CD4-positive, alpha-beta T cell treated with Interleukin-6 at 100 ng/mL for 8 hours (primary cell): ENCODE measurements at regions not wholly inside any gene's neighbourhood (a gene's known extent, or its start where the extent isn't known, plus 50 kb on each side); places are given as distances from the start of the nearest gene placed in this dataset.

ENCODE experiments used
- DNase-seq: peaks from one replicate; pipeline ENCODE4 v3.0.0-alpha.2; 2020; ENCODE audit warnings: mixed read lengths, low spot score

- no peak for DNase-seq
Observed at GRCh38 chr3:14336749-14337598, 65.4 kb upstream of the SLC6A6 start.

GRCh38 chr3:14337828-14338227, 64.6 kb upstream of the SLC6A6 start:
- DNase-seq = no peak

GRCh38 chr3:14338242-14338641, 64.2 kb upstream of the SLC6A6 start:
- no peak for DNase-seq

GRCh38 chr3:14338898-14339458, 63.4 kb upstream of the SLC6A6 start:
- no peak for DNase-seq

GRCh38 chr3:14340960-14341708, 61.3 kb upstream of the SLC6A6 start:
- no peak for DNase-seq

GRCh38 chr3:14343338-14344112, 58.9 kb upstream of the SLC6A6 start:
- DNase-seq = no peak

- DNase-seq = no peak
Observed at GRCh38 chr3:14344351-14344750, 58.1 kb upstream of the SLC6A6 start.

- DNase-seq = no peak
Observed at GRCh38 chr3:14345496-14346150, 56.8 kb upstream of the SLC6A6 start.

GRCh38 chr3:14346191-14346590, 56.2 kb upstream of the SLC6A6 start:
- no peak for DNase-seq

- DNase-seq = no peak
Observed at GRCh38 chr3:14346642-14347041, 55.8 kb upstream of the SLC6A6 start.

GRCh38 chr3:14347110-14347509, 55.3 kb upstream of the SLC6A6 start:
- DNase-seq = no peak

- no peak for DNase-seq
Observed at GRCh38 chr3:14351617-14352001, 50.8 kb upstream of the SLC6A6 start.

- no peak for DNase-seq
Observed at GRCh38 chr3:14352002-14352627, 50.3 kb upstream of the SLC6A6 start.
